ENCODE measurements at regions not wholly inside any gene's neighbourhood (a gene's known extent, or its start where the extent isn't known, plus 50 kb on each side); places are given as distances from the start of the nearest gene placed in this dataset.
"Not testable (repeated sequence)": the region's sequence is repeated elsewhere in the genome, so short reads cannot be mapped to it uniquely, and the experiment has no call there.

DNA sequence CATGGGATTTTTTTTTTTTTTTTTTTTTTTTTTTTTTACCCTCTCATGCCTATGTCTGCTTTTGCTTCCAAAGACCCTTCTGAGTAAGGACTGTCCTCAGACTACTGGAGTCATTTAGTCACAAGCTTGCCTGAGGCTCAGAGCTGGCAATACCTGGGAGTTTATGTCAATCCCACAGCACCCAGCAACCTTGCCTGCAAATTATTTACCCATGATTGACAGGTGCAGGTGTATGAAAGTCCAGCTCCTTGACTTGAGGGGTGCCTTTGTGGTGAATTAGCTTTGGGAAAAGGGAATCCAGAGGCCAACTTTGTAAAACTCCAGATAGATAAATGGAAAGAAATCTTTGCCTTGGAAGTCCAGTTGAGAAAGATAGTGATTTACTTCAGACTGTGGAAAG, 53.2 kb downstream of the PPIAL4G start:
- TF ChIP-seq, protein P1, sequence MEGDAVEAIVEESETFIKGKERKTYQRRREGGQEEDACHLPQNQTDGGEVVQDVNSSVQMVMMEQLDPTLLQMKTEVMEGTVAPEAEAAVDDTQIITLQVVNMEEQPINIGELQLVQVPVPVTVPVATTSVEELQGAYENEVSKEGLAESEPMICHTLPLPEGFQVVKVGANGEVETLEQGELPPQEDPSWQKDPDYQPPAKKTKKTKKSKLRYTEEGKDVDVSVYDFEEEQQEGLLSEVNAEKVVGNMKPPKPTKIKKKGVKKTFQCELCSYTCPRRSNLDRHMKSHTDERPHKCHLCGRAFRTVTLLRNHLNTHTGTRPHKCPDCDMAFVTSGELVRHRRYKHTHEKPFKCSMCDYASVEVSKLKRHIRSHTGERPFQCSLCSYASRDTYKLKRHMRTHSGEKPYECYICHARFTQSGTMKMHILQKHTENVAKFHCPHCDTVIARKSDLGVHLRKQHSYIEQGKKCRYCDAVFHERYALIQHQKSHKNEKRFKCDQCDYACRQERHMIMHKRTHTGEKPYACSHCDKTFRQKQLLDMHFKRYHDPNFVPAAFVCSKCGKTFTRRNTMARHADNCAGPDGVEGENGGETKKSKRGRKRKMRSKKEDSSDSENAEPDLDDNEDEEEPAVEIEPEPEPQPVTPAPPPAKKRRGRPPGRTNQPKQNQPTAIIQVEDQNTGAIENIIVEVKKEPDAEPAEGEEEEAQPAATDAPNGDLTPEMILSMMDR (IDR thresholded peaks at IDR 0.05) = not testable (repeated sequence)
- not testable (repeated sequence) for TF ChIP-seq POLR2A, EP300, POLR2AphosphoS5 (IDR thresholded peaks at IDR 0.05)
